Hypothalamus (tissue), 51 donors: ENCODE measurements at regions not wholly inside any gene's neighbourhood (a gene's known extent, or its start where the extent isn't known, plus 50 kb on each side); places are given as distances from the start of the nearest gene placed in this dataset.

ENCODE experiments used
- DNase-seq, 51 donors: peaks; one replicate each; lab custom pipeline; 2025; lab: John Stamatoyannopoulos, UW

DNA sequence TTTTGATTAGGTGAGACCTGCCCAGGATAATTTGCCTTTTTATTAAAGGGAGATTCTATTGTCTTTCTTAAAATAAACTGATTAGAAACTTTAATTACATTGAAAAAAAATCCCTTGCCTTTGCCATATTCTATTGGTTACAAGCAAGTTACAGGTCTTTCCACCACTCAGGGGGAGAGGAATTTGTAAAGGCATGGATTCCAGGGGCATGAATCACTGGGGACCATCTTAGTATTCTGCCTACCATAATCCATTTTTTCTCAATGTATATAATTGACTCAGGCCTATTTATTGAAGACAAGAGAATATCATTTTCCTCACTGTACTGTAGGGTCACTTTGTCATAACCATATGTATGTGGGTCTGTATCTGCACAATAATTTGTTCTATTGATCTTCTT is 124.3 kb upstream of the PDE4B start:
- no peak for DNase-seq

GRCh38 chr1:65670518-65670917 is 122.2 kb upstream of the PDE4B start:
- DNase-seq, result no peak

- no peak for DNase-seq
Observed at GRCh38 chr1:65674522-65674921, 118.2 kb upstream of the PDE4B start.

DNA sequence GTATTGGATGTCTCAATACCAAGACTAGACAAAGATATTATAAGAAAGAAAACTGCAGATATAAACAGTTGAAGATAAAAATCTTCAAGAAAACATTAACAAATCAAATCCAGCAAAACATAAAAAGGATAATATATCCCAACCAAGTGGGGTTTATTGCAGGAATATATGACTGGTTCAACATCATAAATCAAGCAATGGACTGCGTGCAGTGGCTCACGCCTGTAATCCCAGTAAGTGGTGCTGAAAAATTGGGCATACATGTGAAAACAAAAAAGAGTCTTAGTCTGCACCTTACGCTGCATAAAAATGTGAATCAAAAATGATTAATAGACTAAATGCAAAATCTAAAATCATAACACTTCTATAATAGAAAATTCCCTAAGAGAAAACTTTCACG is 112.9 kb upstream of the PDE4B start:
- no peak for DNase-seq

GRCh38 chr1:65681096-65681495 is 111.6 kb upstream of the PDE4B start:
- DNase-seq, result no peak

DNA sequence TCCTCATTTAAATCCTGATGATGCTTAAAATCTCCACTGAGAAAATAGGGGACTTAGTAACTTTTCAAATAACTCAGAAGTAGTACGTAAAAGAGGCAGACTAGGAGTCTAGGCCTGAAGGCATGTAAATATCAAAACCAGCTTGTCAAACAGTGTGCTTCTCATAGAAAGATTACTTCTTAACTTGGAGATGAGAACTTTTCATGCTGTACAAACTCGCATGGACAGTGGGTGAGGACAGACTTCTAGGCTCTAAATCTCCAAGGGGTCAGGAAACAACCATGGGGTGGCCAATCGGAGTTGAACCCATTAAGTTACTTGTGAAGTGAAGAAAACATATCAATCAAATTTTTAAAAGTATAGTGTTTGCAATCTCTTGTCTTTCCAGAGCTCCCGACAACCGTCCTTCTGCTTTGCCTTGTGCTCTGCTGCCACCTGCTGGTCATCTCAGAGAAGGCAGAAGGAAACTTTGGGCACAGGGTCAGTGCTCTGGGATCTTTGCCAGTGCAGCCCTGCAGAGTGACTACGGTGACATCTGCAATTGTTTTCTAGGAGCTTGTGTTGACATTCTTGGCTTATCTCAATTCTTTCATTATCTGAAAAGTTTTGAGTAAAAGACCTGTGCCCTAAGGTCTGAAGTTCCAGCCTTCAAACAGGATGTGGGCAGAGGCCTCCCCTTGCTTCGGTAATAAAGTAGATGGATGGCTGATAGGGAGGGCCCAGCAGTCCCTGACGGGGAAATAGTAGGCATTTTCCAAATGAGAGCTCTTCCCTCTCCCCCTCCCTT is 105.1 kb upstream of the PDE4B start:
- DNase-seq, result peak; percentile 25 to 94 (median 75)

GRCh38 chr1:65688215-65688566 is 104.5 kb upstream of the PDE4B start:
- peak in 1 of 51 donors; percentile 55 for DNase-seq

DNA sequence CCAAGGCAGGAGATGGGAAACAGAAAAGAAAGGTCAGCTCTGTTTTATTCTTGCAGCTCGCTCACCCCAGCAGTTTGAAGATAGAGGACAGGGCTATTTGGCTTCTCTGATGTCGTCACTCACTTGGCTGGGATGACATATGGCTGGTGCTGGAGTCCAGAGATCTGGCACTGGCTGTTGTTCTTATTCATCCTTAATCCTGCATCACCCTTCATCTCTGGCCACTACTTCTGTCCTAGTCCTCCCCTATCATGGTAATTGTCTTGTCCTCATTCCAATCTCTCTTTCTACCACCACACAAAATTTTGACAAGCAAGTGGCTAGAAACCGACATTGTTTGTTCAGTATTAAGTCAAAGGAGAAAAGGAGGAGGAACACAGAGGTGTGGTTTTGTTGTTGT is 103.8 kb upstream of the PDE4B start:
- DNase-seq, result no peak

- peak in 40 of 51 donors; percentile 1 to 74 (median 26) for DNase-seq
Observed at GRCh38 chr1:65691152-65691900, 101.4 kb upstream of the PDE4B start.

GRCh38 chr1:65691972-65692371 is 100.7 kb upstream of the PDE4B start:
- DNase-seq, result no peak

DNA sequence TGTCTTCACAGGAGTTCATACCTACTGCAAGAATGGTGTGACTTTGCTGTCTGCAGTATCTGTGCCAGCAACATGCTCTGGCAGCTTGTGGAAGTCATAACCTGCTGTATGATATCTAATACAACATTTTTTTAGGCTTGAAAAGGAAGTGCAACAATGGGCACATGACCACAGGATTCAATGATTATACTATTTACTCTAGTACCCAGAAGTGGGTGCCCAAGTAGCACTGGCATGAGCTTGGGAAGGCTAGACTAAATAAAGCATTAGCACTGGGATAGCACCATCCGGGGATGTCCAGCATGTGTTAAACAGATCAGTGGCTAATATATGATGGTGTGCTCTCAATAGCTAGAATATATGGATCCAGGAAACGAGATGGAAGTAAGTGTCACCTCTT is 98.6 kb upstream of the PDE4B start:
- no peak for DNase-seq

- DNase-seq, result no peak
Observed at GRCh38 chr1:65694933-65695332, 97.8 kb upstream of the PDE4B start.

GRCh38 chr1:65698590-65698989 is 94.1 kb upstream of the PDE4B start:
- no peak for DNase-seq

DNA sequence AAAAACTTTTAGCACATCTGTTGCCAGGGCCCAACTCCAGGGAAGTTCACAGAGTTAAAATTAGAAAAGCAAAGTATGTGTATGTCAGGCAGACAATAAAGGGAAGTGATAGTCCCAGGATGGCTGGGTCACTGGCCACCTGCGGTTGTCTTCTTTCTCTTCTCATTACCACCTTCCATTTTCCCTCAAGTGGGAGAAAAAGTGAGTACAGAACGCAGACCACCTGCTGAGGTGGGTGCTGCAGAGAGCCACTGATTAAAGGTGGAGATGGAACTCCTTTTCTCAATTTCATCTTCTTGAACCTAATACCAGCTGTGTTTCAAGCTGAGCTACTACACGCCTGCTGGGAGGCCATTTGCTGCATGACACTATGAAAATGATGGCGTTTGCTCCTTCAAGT is 88.8 kb upstream of the PDE4B start:
- no peak for DNase-seq

DNA sequence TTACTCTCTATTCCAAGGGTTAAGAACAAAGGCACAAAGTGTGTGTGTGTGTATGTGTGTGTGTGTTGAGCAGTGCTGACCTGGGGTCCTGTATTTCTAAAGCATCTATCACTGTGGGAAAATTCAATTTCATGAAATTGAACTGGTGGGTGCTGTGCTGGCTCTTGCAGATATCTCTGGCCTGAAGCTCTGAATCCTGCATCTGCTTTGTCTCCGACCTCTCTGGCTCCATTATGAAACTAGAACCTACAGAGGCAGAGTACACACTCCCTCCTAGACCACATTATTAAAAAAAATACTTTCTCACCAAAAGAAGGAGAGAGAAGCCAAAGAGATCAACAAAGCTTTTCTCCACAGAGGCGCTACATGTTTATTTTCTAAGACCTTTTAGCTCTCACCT is 88.4 kb upstream of the PDE4B start:
- no peak for DNase-seq

DNA sequence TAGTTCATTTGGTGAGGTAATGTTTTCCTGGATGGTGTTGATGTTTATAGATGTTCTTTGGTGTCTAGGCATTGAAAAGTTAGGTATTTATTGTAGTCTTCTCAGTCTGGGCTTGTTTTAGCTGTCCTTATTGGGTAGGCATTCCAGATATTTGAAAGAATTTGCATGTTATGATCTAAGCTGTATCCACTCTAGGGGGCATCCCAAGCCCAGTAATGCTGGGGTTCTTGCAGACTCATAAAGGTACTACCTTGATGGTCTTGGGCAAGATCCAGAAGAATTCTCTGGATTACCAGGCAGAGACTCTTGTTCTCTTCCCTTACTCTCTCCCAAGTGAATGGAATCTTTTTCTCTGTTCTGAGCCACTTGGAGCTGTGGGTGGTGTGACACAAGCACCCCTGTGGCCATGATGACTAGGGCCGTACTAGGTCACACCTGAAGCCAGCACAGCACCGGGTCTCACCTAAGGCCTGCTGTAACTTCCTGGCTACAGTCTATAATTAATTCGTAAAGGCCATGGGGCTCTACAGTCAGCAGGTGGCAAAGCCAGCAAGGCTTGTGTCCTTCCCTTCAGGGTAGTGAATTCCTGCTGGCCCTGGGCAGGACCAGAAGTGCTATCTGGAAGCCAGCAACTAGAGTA is 74.8 kb upstream of the PDE4B start:
- no peak for DNase-seq

- DNase-seq, result no peak
Observed at GRCh38 chr1:65719391-65719790, 73.3 kb upstream of the PDE4B start.

- DNase-seq, result no peak
Observed at GRCh38 chr1:65722461-65722860, 70.2 kb upstream of the PDE4B start.

DNA sequence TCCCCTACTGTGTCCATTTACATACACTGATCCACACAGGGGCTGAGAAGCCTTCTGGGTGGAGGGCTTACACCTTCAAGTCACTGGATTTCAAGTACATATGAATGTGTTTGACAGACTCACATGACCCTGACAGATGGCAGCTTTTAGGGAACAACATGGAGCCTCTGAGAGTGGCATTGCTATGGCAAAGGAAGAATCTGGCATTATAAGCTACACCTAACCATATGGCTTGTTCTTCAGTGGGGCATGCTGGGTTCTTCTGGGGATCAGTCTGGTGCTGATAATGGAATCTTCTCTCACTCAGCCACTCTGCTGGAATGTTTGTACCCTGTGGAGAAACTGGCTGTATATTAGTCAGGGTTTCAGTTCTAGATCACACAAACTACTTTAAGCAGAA is 68.5 kb upstream of the PDE4B start:
- no peak for DNase-seq

DNA sequence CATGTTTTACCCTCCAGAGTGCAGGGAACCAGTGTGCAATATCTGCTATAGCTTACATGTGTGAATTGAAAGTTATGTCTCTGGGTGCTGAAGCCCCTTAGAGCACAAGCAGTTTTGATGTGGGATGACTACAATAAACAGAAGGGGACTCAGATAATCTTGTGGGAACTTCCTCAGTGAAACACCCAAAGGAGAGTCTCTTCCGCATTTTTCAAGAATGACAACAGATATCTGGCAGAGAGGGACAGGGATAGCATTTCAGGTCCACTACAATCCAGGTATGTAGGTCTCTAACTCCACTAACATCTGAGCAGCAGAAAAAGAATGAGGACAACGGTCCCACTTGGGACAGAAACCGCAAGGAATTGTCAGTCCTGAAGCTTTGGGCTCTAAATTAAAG is 67.6 kb upstream of the PDE4B start:
- DNase-seq, result no peak

- no peak for DNase-seq
Observed at GRCh38 chr1:65728504-65728903, 64.2 kb upstream of the PDE4B start.

- DNase-seq, result no peak
Observed at GRCh38 chr1:65729259-65729658, 63.4 kb upstream of the PDE4B start.
